Hematopoietic multipotent progenitor cell (in vitro differentiated cells): ENCODE measurements at regions not wholly inside any gene's neighbourhood (a gene's known extent, or its start where the extent isn't known, plus 50 kb on each side); places are given as distances from the start of the nearest gene placed in this dataset.

Source experiments
- DNase-seq, 3 donors: peaks; one replicate each; pipeline ENCODE4 v3.0.0-alpha.2; 2011 to 2015; ENCODE audit warnings: low read depth in 2 of 3, low spot score in 2 of 3

DNA sequence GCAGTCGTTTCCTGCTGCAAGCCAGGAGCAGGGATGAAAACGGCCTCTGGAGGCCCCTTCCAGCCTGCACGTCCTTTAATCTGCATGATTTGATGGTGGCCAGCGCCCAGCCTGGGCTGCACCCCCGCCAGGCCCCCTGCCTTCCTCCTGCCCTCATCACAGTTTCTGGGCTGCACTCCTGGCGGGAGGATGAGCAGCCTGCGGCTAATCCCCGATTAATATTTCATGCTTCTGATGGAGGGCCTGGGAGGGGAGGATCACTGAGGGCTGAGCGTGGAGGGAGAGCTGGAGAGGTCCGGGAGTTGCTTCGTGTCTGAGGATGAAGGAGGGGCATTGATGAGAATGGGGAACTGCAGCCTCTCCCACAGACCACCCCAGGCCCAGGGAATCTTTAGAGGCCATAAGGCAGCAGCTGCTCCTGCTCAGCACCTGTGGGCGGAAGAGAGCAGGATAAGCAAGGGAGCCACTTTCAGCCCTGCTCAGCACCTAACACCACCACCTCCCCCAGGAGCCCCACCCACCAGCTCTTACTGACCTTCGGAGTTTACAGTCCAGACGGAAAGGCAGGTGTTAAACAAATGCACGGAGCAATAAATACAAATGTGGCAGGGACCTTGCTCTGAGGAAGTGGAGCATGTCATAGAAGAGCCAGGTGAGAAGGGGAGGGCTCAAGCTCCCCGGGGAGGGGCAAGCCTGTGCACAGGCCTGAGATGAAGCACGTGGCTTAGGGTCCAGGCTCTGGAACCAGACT lies 135.0 kb upstream of the NECTIN1 start:
- no peak for DNase-seq

DNA sequence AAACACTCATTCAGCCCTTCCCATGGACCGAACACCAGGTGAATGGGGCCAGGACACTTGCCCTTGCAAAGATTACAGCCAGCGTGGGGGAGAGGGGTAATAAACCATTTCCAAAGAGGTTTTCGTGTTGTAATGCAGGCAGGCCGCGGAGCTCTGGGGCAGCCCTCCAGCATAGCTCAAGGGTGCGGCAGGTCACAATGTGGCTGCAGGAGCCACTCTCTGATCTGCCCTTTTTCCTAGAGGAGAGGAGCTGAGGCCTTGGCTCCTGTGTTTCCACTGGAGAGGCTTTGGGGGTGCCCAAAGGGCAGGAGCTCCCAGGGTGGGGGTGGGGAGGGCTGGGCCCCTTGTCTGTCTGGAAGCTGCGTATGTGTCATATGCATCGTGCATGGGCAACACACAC lies 134.2 kb upstream of the NECTIN1 start:
- no peak for DNase-seq

DNA sequence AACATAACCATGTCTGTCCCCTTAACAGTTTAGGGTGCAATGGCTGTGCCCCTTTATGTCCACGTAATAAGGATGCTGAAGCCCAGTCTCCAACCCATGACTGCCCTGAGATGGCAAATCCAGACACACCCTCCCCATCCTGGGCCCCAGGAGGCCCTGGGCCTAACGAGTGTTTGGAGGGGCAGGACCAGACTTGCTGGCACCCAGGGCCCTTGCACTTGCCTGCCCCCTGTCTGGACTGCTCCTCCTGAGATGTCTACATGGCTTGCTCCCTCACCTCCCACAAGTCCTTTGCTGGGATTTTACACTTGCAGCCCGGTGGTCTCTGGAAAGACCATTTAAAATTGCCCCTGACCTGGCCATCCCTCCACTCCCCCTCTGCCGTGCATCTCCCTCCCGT lies 132.2 kb upstream of the NECTIN1 start:
- DNase-seq, result no peak

DNA sequence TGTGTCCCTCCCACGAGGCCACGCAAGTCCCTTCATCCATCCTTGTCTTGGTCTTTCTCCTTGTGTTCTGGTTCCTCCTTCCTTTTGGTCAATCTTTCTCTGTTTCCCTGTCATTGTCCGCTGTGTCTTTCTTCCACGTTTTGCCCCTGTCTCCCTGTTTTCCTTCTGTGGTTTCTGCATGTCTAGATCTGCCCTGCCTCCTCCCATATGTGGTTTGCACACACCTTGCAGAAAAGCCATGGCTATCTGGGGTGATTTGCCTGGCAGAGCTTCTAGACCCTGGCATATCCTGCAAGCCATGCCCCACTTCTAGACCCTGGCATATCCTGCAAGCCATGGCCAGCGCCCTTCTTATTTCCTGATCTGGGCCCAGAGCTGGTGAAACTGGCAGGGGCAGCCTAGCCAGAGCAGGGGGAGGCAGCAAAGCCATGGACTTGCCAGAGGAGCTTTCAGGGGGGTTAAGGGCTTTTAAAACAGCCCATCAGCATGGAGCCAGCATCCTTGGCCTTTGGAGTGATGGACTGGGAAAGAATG lies 131.6 kb upstream of the NECTIN1 start:
- DNase-seq, result no peak

DNA sequence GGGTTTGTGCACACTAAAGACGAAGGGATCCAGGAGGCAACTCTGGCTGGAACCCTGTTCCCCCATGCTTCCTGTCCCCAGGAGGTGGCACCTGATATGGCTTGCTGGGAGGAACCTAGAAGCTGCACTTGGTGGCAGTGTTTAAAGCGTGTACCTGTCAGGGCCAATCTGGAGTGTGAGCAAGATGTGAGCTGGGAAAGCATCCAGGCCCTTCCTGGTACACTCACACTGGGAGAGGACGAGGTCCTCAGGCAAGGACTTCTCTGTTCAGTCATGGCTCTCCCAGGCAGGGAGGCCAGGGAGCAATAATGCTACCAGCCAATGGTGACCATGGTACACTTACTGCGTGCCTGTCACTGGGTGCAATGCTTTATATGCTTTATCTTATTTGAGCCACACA lies 130.7 kb upstream of the NECTIN1 start:
- DNase-seq, result no peak

DNA sequence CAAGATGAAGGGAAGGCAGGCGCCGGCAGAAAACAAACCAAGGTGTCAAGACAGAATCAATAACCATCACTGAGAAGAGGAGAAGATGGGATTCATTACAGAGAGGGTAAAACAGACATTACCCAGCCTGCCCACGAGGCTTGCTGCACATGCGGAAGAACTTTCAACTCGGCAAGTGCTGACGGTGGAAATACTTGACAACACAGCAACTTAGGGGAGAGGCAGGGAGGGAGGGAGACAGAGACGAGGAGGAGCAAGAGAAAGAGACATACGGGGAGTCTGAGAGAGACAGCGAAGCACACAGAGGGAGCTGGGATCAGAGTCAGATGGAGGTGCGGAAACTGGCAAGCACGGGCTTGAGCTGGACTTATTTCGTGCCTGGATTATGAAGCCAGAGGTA lies 129.3 kb upstream of the NECTIN1 start:
- no peak for DNase-seq

DNA sequence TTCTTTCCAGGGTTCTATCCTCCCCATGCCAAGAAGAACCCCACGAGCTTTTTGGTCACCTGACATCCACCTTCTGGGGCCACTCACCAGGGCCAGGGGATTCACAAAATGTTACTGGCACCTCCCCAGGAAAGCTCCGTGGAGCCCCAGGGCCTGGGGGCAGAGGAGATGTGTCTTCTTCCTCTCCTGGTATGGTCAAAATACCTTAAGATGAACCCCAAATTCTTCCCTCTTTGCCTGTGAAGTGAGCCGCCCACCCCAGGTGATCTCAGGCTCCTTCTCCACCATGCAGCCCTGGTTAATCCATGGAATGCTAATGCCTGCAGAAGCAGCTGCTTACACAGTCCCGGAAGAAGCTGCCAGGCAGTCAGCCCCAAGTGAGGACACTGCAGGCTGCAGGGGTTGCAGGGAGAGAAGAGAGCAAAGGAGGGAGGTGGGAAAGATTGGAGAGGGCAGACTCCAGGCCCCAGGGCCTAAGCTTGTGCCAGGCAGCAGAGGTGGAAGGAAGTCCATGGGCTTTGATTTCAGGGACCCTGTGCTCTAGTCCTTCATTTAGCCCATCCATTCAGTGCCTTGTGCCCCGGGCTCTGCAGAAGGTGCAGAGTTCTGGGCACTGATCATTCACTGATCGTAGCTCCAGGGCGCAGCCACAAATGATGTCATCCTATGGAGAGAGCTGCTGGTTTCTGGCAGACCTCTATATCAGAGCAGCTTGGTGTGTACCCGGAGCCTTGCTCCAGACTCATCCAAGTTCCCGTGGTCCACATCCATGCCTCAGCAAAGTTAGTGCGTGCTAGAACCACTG lies 127.9 kb upstream of the NECTIN1 start:
- DNase-seq, result no peak

DNA sequence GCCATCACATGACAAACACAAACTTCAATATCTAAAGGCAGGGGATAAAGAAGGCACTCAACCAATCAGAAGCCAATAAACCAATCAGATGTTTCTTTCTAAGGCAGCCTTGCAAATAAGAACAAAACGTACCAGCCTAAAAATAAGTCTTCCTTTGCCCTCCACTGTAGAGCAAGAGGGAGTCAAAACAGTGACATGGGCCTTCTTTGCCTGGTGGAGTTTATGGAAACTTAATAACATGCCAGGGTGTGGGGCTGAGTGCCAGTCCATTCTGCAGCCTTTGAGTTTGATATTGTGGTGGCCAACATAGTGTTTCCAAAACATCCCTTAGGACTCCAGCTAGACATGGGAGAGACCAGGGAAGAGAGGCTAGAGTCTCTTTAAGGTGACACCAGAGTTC lies 126.1 kb upstream of the NECTIN1 start:
- no peak for DNase-seq

DNA sequence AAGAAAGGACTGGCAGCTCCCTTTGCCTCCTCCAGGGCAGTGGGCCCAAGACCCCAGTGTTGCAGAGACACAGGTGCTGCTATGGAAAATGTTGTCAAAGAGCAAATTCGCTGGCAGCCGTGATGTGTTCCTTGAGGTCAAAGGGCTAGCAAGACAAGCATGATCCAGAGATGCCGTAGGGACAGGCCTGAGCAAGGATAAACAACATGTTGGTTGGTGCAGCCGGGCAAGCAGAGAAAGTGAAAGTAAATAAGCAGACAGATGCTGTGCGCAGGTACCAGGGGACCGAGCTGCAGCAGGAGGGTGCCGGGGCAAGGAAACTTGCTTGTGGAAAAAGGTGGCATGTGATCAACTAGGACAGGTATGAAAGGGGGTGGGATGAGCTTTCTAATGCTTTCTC lies 125.5 kb upstream of the NECTIN1 start:
- no peak for DNase-seq

DNA sequence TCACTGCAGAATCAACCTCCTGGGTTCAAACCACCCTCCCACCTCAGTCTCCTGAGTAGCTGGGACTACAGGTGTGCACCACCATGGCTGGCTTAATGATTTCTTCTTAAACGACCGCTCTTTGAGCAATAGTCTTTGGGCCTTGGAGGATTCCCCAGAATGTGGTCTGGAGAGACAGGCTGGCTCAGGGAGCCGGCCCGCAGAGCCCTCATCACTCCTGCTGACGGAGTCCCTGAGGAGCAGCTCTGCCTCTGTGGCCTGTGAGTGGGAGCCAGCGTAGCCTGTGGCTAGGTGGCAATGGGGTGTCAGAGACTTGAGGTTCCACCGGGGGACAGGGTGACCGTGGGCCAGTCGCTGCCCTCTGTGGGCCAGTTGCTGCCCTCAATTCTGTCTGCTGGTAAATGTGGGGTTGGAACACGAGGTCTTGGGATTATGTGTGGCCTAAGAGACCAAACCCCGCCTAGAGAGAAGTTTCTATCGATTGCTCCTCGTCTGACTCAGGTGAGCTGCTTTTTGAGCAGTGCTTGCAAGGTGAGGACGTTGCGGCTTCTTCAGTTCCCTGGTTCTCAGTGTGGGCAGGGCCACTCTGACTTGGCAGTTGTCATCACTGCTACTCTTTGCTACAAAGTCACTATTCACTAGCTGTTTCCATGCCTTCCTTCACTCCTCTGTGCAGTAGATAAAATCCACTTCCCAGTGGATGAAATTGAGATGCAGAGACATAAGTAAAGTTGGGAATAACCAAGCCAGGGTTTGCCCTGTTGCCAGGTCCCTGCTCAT lies 124.8 kb upstream of the NECTIN1 start:
- no peak for DNase-seq

DNA sequence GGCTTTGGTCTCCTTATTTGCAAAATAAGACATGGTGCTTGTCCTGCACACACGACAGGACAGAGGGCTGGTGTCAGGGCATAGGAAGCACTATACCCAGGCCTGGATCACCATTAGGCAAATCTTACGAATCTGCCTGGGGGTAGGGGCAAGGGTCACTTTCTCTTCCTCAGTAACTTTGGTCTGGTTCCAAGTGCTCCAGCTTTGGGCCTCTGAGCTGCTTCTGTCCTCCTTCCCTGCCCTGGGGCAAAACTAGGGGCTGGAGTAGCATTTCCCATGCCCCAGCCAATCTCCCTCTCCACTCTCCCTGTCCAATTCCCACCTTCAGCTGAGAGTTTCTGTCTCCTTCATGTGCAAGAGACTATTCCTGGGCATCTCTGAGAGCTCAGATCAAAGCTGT lies 123.7 kb upstream of the NECTIN1 start:
- no peak for DNase-seq

DNA sequence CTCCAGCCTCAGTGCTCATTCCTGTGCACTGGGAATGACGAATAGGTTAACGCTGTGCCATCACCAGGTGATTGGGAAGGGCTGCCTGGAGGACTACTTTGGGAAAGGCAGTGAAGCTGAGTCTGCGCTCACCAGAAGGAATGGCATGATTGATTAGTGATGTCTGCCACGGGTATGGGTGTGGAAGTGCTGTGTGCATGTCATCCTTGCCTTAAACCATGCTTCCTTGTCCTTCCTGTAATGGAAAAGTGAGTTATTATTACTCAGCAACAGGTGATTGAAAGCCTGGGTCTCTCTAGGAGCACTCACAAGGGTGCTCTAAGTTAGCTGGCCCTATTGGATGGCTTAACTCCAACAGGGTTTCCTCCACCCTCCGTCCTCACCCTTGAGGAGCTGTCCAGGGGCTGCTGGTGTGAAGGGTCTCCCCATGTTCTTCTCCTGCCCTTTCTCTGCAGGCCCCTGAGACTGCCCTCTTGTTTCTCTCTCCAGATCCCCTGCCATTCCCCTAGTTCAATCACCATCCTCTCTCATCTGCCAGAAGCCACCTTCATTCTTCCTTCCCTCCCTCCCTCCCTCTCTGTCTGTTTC lies 121.9 kb upstream of the NECTIN1 start:
- DNase-seq, result no peak

DNA sequence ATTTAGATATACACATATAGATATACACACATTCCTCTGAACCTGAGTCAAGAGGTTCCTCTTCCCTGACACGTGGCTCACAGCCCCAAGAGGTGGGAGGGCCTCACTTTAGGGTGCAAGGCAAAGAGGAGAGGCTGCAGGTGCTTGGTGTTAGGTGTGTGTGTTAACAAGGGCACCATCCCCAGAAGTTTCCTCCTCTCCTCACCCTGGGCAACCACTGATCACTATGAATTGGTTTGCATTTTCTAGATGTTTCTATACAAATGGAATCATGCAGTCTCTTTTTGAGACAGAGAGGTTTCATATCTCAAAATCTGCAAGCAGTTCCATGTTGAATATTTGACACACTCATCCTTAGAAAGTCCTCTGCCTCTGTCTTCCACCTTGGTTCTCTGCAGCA lies 120.9 kb upstream of the NECTIN1 start:
- DNase-seq, result no peak

DNA sequence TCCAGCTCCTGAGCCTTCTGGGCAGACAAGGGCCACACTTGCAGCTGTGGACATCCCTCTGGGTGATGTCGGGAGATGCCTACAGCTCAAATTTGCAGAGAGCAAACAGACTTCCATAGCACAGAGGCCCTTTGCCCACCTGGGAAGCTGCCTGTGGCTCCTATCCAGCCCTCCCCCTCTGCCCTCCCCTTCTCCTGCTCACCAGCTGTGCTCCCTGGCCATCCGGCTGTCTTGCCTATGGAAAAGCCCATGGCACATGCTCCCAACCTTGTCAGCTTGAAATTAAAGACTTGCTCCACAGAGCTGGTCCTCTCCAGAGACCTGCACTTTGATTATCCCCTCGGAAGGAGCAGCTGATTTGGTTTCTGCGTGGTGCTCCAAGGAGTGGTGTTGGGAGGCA lies 118.9 kb upstream of the NECTIN1 start:
- no peak for DNase-seq

DNA sequence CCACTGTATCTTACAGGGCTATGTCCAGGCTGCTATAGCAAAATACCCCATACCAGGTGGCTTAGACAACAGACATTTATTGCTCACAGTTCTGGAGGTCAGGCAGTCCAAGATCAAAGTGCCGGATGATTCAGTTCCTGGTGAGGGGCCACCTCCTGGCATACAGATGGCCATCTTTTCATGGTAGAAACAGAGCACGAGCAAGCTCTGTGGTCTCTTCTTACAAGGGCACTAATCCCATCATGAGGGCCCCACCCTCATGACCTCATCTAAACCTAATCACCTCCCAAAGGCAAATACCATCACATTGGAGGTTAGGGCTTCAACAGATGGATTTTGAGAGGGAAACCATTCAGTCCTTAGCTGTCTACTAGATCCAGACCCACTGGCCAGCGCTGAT lies 117.4 kb upstream of the NECTIN1 start:
- no peak for DNase-seq

DNA sequence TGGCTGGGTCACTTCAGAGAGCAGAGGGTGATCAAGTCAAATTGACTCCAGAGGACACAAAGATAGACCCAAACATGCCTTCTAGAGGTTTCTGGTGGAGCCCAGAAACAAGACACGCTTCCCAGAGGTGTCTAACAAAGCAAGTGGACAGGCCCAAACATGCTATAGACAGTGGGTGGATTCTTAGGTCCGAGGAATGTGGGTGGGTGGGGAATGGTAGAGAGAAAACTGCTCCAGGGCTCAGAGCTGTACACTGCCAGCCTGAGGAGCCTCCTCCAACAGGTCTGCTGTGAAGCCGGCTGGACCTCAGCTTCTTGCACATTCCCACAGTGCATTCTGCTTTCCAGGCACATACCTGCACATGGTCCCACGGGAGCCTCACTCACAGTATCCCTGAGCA lies 116.8 kb upstream of the NECTIN1 start:
- no peak for DNase-seq

DNA sequence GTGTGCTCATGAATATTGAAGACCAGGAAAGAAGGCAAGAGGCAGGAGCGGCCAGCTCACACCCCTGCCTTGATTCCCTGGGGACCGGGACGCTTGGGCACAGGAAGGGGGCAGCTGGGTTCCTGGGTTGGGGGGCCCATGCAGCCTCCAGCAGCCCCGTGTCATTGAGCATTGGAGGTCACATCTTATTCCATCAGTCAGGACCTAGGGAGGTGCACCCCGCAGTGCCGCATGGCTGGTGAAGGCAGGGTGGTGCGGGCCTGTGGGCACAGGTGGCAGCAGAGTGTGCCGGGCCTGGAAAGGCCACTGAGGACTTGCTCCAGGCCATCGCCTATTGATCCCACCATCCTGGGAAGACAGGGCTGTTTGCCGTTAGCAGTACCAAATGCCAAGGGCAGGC lies 116.3 kb upstream of the NECTIN1 start:
- DNase-seq, result no peak

DNA sequence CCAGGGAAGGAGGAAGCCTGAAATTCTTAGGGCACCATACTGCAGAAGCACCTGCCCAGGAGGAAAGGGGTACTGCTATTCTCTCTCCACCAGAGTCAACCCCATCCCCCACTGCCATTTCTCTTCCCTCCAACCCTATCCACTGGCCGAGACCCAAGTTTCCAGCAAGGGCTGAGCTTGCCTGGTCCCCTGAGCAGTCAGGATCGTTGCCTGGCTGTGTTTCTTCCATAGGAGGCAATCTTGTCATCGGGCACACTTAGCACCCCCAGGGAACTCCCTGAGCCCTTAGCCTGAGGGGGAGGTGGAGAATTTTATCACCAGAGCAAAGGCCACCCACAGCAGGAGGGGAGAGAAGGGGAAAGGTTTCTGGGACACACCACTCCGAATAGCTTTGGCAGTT lies 115.8 kb upstream of the NECTIN1 start:
- no peak for DNase-seq

DNA sequence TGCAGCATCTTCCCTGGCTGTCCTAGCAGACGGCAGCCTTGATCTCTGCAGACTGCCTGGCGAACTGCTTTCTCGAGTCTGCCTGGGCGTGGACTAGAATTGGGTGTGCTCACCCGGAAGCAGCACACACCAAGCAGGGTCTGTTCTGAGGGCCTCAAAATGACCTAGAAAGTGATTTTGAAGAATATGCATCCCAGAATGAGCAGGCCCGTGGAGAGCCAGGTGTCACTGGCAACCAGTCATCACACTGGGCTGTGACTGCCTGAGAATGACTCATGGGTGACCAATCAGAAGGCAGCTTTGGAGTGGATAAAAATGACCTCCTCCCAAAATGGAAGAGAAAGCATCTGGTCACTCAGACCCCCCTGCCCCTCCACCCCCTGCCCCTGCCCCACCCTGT lies 114.9 kb upstream of the NECTIN1 start:
- no peak for DNase-seq

DNA sequence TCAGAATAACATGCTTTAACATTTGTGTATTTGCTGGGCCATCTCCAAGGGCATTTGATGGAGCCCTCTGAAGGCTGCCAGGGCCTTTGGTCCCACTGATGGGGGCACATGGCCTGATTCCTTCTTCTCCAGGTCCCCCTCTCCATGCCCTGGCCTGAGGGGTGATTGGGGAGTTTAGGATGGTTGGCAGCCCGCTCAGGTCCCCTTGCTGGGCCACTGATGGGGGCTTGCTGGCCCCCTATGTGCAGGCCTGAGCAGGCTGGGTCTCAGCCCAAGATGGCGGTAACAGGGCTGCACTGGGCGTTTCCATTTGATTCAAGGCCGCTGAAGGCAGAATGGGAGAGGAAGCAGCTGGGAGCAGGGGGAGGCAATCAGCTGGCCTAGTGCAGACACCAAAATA lies 113.7 kb upstream of the NECTIN1 start:
- DNase-seq, result no peak
